ENCODE measurements at regions not wholly inside any gene's neighbourhood (a gene's known extent, or its start where the extent isn't known, plus 50 kb on each side); places are given as distances from the start of the nearest gene placed in this dataset.
A peak's percentile ranks its signal among the peaks of the same experiment; 100 is the strongest.
"Not testable (repeated sequence)": the region's sequence is repeated elsewhere in the genome, so short reads cannot be mapped to it uniquely, and the experiment has no call there.

DNA sequence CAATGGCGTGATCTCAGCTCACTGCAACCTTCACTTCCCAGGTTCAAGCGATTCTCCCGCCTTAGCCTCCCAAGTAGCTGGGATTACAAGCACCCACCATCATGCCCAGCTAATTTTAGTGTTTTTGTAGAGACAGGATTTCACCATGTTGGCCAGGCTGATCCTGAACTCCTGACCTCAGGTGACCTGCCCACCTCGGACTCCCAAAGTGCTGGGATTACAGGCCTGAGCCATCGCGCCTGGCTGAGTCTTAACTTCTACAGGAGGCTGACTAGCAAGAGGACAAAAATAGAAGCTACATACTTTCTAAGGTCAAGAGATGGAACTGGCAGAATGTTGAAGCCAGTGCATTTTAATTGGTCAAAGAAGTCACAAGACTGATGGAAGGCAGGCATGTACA is 2296.2 kb upstream of the RAG2 start:
- not testable (repeated sequence) for DNase-seq (ENCODE audit: low read depth)

DNA sequence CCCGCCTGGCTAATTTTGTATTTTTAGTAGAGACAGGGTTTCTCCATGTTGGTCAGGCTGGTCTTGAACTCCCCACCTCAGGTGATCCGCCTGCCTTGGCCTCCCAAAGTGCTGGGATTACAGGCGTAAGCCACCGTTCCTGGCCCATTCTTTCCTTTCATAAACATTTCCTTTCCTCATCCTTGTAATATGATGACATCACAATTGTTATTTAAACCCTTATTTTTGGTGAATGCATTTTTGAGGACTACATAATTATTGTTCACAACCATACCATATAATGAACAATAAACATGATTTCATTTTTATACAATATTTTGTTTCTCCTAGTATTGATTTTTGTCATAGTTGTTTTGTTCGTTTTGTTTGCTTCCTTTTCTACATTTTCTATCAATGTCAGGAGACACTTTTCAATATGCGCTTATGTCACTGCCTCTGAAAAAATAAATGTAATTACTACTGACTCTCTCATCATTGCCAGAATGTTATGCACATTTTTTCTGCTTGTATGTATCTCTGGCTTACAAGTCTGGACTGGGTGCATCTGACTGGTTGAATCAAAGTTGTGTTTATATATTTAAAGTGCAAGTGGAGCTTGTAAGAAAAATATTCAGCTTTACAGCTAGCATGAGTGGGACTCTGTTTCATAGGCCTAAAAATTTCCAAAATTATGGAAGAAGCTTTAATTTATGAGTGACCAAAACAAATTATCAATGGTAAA is 2286.3 kb upstream of the RAG2 start:
- no peak for DNase-seq (ENCODE audit: low read depth)

DNA sequence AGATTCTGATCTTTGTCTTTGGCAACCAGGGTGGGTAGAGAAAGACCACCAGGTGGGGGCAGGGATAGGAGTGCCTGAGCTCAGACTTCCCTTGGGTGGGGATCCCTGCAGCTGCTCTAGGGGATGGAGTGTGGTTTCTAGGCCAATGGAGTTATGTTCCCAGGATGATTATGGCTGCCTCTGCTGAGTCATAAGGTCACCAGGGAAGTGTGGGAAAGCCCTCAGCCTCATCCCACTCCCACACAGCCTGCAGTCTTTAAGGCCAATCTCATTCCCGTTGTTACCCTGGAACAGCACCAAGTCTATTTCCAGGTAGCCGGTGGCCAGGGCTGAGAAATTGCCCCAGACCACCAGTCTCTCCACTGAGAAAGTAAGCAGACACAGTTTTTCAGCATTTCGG is 2269.3 kb upstream of the RAG2 start:
- no peak for DNase-seq (ENCODE audit: low read depth)

DNA sequence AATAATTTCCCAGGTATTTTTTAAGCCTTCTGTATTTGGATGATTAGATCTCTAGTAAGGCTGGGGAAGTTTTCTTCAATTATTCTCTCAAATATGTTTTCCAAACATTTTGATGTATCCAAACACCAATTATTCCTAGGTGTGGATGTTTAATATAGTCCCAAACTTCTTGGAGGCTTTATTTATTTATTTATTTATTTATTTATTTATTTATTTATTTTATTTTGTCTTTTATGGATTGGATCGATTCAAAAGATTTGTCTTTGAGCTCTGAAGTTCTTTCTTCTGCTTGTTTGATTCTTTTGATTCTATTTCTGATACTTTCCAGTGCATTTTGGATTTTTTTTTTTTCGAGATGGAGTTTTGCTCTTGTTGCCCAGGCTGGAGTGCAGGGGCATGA is 2267.9 kb upstream of the RAG2 start:
- DNase-seq (ENCODE audit: low read depth), result no peak

DNA sequence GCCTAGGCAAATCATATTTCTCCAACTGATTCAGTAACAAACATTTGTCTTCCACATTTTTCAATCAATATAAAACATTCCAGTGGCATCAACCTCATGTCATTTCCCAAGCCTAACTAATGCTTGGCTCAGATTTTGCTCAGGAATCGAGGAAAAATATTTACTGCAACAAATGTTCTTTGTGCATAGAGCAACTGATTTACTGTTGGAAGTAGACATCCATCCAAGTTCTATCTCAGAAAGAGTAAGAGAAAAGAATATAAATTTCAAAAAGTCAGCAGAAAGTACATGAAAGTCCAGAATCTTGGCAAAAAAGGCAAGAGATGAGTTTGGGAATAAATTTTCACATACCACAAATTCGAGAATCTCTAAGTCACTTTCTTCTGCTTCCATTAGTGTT is 2245.0 kb upstream of the RAG2 start:
- DNase-seq (ENCODE audit: low read depth), result peak; percentile 6

DNA sequence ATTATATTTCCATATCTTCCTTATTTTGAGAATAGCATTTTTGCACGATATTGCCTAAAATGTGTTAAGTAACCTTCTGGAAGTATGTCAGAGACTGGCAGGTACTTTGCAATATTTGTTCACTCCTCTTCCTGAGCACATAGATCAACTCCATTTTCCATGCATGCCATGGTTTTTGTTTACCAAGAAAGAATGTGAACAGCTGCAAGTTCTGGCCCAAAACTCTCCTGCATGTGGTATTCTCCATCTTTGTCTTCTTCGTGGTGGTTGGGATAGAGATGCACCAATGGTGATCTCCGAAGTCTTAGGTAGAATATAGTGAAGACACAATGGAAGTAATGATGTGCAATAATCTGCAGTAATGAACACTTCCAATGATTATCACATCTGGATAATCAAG is 2241.0 kb upstream of the RAG2 start:
- DNase-seq (ENCODE audit: low read depth), result peak; percentile 9

DNA sequence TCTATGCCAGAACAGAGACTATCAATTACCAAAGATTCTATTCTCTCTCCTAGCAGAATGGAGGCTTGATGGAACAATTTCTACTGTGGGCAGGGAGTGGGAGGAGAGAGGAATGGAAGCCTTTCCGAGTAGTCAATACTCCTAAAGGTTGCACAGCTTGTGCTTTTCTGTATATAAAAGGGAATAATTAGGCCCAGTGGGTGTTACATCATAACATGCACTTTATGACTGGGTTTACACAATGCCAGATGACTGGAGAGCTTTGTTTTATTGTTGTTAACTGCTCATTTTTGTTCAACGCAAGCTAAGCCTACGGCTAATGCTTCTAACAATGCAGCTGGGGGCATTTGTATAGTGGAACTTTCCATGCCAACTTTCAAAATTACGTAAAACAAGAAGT is 2237.9 kb upstream of the RAG2 start:
- DNase-seq (ENCODE audit: low read depth), result no peak

DNA sequence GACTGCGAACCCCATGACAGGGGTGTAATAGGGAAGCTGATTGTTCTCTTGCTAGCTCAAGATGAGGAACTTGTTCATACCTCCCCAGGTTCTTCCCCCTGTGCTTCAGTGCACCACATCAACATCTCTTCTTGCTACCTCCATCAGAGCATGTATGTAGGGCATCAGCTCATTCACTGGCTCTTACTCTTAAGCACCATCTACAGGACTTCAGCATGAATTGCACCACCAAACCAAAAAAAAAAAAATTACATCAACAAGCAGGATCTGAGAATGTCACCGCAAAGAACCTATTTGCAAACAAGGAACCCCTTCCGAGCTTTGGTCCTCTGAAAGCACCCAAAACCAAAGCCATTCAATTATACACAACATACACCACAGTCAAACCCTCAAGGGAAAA is 2226.5 kb upstream of the RAG2 start:
- DNase-seq (ENCODE audit: low read depth), result no peak

DNA sequence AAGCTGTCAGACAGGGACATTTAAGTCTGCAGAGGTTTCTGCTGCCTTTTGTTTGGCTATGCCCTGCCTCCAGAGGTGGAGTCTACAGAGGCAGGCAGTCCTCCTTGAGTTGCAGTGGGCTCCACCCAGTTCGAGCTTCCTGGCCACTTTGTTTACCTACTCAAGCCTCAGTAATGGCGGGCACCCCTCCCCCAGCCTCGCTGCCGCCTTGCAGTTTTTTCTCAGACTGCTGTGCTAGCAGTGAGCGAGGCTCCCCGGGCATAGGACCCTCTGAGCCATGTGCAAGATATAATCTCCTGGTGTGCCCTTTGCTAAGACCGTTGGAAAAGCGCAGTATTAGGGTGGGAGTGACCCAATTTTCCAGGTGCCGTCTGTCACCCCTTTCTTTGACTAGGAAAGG is 2223.8 kb upstream of the RAG2 start:
- DNase-seq (ENCODE audit: low read depth), result not testable (repeated sequence)

DNA sequence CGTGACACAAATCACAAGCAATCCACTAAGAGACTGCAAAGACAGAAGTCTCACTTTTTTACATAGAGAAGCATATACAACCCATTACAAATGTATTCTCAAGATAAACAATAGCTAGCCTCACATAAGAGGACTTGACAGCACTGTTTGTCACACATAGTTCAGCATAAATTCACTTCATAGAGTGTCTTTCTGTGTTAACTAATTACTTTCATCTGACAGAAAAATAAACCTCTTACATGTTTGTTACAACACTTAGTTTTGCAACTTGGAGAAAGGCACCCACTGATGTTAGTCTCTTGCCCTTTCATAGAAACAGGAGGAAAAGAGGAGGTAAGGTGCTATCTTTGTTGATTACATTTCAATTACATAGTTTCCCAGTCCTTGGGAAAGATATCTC is 2221.9 kb upstream of the RAG2 start:
- no peak for DNase-seq (ENCODE audit: low read depth)

DNA sequence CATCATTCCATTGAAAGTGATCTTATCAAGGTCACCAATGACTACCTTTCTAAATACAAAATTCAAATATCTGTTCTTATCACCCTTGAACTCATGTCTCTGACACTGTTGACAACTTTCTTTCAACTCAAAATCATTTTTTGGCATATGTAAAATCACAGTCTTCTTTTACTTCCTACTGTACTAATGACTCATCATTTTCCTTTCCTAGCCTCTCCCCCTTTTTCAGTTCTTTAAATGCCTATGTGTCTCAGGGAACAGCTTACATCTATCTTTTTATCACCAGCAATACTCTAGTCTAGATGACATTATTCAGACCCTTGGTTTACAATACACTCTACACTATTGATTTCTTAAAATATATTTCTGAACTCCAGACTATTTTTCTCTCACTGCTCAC is 2220.7 kb upstream of the RAG2 start:
- no peak for DNase-seq (ENCODE audit: low read depth)

DNA sequence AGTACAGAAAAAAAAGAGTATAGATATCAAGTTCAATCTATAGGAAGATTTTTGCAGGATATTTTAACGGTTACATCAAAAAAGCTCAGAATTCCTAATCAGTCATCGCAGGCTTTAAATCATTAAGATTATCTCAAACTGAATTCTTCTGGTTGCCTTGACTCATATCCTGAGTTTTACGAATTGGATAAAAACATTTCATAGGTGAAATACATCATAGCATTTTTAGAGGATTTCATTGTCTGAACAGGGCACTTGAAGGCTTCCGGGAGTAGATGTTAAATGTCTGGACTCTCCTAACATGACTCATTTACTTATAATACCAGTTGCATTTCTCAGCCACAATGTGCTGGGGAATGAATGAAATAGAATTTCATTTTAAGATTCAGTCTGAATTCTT is 2216.6 kb upstream of the RAG2 start:
- DNase-seq (ENCODE audit: low read depth), result no peak

DNA sequence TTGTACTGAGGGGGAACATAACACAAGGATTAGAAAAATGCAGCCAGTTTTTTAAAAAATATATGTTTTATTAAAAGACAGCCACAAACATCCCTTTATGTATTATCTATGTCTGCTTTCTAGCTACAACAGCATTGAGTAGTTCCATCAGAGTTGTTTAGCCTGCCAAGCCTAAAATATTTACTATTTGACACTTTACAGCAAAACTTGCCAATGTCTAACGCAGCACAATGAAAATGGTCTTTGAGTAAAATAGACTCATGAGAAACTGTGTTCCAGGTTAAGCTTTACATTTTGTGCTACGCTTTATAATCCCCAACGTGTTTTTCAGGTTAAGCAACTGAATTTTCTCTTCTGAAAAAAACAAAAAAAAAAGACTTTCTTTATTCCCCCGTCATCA is 2211.5 kb upstream of the RAG2 start:
- no peak for DNase-seq (ENCODE audit: low read depth)

DNA sequence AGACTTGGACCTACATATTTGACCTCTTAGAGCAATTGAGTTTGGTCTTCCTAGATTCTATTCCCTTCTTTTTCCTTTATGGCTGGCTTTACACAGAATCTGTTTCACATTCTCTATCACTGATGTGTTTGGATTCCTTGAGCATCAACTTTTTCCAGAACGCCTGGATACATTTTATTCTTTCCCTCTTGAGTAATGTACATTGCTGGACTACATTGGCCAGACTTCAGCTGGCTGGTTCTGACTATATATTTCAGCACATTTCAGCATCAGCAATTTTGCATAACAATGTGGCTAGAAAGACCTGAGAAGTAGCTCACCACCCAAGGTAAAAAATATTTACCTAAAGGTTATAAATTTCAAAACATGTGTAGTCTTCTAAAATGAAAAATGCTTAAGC is 2198.2 kb upstream of the RAG2 start:
- DNase-seq (ENCODE audit: low read depth), result peak; percentile 74

DNA sequence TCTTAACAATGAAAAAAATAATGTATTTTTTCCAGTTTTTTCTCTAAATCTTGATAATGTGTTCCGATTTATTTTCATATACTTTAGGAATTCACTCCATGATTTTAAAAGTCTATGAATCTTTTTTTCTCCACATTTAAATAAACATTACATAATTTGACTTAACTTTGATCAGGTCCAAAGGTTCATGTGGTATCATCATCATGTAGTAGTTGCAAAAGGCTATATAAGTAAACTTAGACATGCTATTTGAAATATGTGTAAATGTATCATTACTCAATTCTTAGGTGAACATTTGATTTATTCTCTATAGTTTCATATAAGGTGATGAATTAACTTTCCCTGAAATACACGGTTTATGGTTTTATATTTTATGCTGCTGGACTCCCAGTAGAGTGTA is 2197.0 kb upstream of the RAG2 start:
- no peak for DNase-seq (ENCODE audit: low read depth)

DNA sequence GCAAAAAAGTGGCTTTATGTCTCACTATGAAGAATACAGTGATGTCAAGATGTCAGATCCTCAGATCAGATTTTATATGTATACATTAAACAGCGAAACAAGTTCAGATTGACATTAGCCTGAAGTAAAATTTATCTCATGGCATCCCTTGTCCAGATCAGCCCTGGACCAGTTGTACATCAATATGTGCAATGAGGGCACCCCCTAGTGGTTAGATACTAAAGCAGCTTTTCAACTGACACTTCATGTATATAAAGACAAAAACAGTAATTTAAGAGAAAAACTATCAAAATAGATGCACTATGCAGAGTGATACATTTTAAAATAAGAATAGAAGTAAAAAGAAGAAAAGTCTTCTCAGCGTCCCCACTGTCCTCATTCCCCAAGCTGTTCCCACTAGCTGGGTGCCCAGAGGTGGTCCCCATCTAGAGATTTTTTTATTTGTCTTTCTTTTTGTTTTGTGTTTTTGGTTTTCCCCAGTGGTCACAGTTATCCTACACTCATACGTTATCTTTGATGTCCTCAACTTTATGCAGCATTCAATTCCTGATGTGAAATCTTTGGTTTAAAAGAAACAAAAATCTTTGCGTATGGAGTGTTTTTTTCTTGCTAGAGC is 2193.4 kb upstream of the RAG2 start:
- peak; percentile 46 for DNase-seq (ENCODE audit: low read depth)

DNA sequence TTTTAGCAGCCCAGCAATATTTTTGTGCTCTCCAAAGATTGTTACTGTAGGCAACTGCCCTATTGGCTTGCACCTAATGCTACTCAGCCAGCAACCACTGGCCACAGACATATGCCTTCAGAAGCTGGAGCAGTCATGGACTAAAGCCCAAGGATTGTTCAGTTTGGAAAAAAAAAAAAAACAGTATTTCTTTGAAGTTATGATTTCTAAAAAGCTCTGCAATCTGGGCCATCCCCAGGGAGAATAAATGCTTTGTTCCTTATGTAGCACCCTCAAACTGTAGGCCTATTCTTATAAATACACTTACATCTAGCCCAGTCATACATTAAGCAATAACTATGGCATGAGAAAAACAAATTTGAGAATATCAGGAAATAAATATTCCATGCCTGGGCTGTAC is 2190.5 kb upstream of the RAG2 start:
- no peak for DNase-seq (ENCODE audit: low read depth)

DNA sequence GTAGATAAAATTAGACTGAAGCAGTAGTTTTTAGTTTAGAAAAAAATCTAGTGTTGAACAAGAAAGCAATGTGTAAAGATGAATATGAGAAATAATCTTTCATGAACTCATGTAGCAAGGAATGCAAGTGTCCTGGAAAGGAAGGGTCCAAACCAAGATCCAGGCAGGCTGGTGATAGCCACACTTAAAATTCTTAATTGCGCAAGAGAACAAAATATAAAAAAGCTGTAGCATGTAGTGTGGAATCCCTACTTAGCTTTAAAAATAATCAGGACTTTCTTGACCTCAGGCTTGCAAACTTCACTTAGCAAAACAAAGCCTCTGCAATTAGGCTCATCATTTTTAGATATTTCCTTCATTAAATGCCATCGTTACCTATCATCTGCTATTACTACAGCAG is 2186.1 kb upstream of the RAG2 start:
- no peak for DNase-seq (ENCODE audit: low read depth)

DNA sequence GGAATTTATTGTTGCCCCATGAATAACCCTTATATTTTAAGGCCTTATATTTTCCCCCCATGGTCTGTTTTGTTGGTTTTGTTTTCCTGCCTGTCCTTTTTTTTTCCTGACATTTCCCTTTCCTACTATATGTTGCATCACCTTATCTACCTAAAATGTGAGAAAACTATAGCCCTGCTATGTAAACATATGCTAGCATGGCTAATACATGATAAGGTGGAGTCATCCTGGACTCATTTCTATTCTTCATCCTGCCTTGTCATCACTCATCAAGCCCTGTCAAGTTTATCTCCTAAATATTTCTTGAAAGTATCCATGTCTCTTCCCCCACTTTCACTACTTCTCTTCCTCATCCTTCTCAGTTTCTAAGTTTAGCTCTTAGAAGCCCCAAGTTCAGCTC is 2168.8 kb upstream of the RAG2 start:
- DNase-seq (ENCODE audit: low read depth), result no peak

DNA sequence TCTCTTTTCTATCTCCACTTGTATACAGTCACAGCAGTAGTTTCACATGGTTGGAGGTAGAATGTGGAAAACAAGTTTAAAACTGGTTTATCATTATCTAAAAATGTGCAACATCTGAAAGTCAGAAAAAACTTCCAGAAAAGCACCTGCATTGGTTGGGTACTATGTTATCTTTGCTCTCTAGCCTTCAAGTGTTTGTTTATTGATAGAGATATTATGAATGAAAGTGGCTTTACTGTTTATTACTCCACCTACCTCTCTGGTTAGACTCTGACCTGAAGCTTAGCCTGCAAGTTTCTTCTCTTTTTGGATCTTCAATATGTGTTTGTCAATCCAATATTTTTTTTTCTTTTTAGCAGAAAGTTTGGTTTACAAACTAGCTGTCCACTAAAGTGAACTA is 2161.4 kb upstream of the RAG2 start:
- no peak for DNase-seq (ENCODE audit: low read depth)

DNA sequence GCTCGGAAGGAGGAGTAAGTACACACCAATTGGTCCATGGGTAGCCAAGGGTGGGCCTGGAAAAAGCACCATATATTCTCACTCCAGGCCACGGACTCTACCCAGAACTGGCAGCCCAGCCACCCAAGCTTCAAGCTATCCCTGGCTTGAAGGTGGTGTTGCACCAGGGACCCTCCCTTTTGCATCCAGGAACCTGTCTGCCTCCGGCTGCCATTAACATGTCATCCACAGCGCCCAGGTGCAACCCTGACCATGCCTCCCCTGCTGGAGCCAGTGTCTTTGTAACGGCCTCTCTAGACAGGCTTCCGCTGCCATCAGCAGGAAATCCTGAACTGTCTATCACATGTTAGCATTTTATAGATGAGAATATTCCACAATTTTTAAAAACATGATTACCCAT is 2158.5 kb upstream of the RAG2 start:
- DNase-seq (ENCODE audit: low read depth), result no peak

DNA sequence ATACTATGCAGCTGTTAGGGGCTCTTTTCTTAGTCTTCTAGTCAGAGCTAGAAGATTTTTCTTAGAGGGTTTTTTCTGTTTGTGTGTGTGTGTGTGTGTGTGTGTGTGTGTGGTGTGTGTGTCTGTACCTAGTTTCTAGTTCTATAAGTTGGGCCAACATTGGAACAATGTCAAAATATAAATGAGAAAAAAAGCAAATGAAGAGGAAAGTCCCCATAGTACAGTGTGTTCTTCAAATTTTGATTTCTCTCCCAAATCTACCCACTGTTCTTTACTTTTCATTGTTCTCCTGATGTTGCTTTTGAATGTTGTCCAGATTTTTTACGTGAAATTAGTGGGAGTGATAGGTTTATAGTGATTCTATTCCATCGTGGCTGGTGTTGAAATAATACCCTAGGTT is 2153.4 kb upstream of the RAG2 start:
- no peak for DNase-seq (ENCODE audit: low read depth)

DNA sequence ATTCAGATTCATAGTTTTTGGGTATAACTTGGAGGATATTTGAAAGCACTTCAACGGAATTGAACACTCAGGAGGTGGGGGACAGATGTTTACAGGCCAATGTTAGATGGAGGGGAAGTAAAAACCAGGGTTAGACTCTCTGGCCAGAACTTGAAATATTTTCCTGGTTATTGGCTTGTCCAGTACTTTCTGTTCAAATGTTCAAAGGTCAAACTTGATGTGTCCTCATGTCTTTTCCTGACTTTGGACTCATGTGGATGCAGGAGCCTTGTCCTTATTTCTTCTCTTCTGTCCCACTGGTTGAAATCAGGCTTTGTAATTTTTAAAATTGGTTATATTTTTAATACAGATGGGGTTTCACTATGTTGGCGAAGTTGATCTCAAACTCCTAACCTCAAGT is 2148.5 kb upstream of the RAG2 start:
- not testable (repeated sequence) for DNase-seq (ENCODE audit: low read depth)

DNA sequence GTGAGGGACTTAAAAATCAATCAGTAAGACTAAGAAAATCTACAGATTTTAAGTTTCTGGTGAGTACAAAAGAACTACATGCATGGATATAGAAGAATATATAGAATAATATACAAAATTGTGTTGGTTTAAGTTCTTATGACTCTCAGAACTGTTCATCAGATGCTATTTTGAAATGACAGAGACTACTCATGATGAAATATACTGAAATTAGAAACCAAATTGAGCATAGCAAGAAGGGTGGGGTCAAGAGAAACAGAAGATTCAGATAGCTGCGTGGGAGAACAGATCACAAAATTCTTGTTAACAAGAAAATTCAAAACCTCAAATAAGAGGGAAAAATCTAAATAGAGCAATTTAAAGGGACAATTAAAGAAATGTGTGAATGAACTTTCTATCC is 2125.3 kb upstream of the RAG2 start:
- DNase-seq (ENCODE audit: low read depth), result no peak

Data from forelimb muscle (tissue), 1 donor.